ENCODE measurements at regions not wholly inside any gene's neighbourhood (a gene's known extent, or its start where the extent isn't known, plus 50 kb on each side); places are given as distances from the start of the nearest gene placed in this dataset.

GRCh38 chr14:34220378-34220706 lies 241.7 kb downstream of the SPTSSA start:
- Histone ChIP-seq H3K27me3 (ENCODE audit: control insufficient read depth, low read length) (no peaks in the 10 kb centered on the region), H3K9me3 (ENCODE audit: control insufficient read depth, insufficient read depth, low read length) (no peaks in the 10 kb centered on the region), H3F3A (ENCODE audit: control insufficient read depth, insufficient read depth) (no peaks in the 10 kb centered on the region), H3K4me1 (ENCODE audit: control insufficient read depth, low read length) (no peaks in the 10 kb centered on the region), H4K20me1 (ENCODE audit: control insufficient read depth, insufficient read depth, low read depth, low read length) (no peaks in the 10 kb centered on the region), H3K27ac (ENCODE audit: low read depth, low read length) (no peak overlapping the region), H3K4me3 (ENCODE audit: low read length) (no peak overlapping the region), H3K36me3 (ENCODE audit: control insufficient read depth, low read length) (no peaks in the 10 kb centered on the region), H3K9me2 (replicated peaks; ENCODE audit: control insufficient read depth, low read length) (no peaks in the 10 kb centered on the region), H3K79me2 (ENCODE audit: control insufficient read depth, low read length) (no peaks in the 10 kb centered on the region), H3K4me2 (ENCODE audit: low read length) (no peak overlapping the region)
- TF ChIP-seq EZH2phosphoT487 (IDR thresholded peaks at IDR 0.05; ENCODE audit: borderline replicate concordance, low read length) (no peak), CTCF (IDR thresholded peaks at IDR 0.05; ENCODE audit: low read depth, low read length, poor library complexity, severe bottlenecking) (no peak)

GRCh38 chr14:34219661-34220377 lies 242.2 kb downstream of the SPTSSA start:
- TF ChIP-seq CTCF (IDR thresholded peaks at IDR 0.05; ENCODE audit: low read depth, low read length, poor library complexity, severe bottlenecking) (no peak), EZH2phosphoT487 (IDR thresholded peaks at IDR 0.05; ENCODE audit: borderline replicate concordance, low read length) (no peak)
- Histone ChIP-seq H3K36me3 (ENCODE audit: control insufficient read depth, low read length) (no peaks in the 10 kb centered on the region), H3K27ac (ENCODE audit: low read depth, low read length) (no peak overlapping the region), H3K79me2 (ENCODE audit: control insufficient read depth, low read length) (no peaks in the 10 kb centered on the region), H3K27me3 (ENCODE audit: control insufficient read depth, low read length) (no peaks in the 10 kb centered on the region), H3F3A (ENCODE audit: control insufficient read depth, insufficient read depth) (no peaks in the 10 kb centered on the region), H4K20me1 (ENCODE audit: control insufficient read depth, insufficient read depth, low read depth, low read length) (no peaks in the 10 kb centered on the region), H3K9me3 (ENCODE audit: control insufficient read depth, insufficient read depth, low read length) (no peaks in the 10 kb centered on the region), H3K9me2 (replicated peaks; ENCODE audit: control insufficient read depth, low read length) (no peaks in the 10 kb centered on the region), H3K4me1 (ENCODE audit: control insufficient read depth, low read length) (no peaks in the 10 kb centered on the region), H3K4me3 (ENCODE audit: low read length) (no peak overlapping the region), H3K4me2 (ENCODE audit: low read length) (no peak overlapping the region)

- no peak for TF ChIP-seq CTCF (IDR thresholded peaks at IDR 0.05; ENCODE audit: low read depth, low read length, poor library complexity, severe bottlenecking)
- no peak for TF ChIP-seq EZH2phosphoT487 (IDR thresholded peaks at IDR 0.05; ENCODE audit: borderline replicate concordance, low read length)
- Histone ChIP-seq H3K27ac (ENCODE audit: low read depth, low read length) (no peak overlapping the region), H3K79me2 (ENCODE audit: control insufficient read depth, low read length) (no peaks in the 10 kb centered on the region), H3K27me3 (ENCODE audit: control insufficient read depth, low read length) (no peaks in the 10 kb centered on the region), H3K36me3 (ENCODE audit: control insufficient read depth, low read length) (no peaks in the 10 kb centered on the region), H3K4me3 (ENCODE audit: low read length) (no peak overlapping the region), H4K20me1 (ENCODE audit: control insufficient read depth, insufficient read depth, low read depth, low read length) (no peaks in the 10 kb centered on the region), H3K9me3 (ENCODE audit: control insufficient read depth, insufficient read depth, low read length) (no peaks in the 10 kb centered on the region), H3K9me2 (replicated peaks; ENCODE audit: control insufficient read depth, low read length) (no peaks in the 10 kb centered on the region), H3K4me1 (ENCODE audit: control insufficient read depth, low read length) (no peaks in the 10 kb centered on the region), H3K4me2 (ENCODE audit: low read length) (no peak overlapping the region), H3F3A (ENCODE audit: control insufficient read depth, insufficient read depth) (no peaks in the 10 kb centered on the region)
Measured at GRCh38 chr14:34218881-34219280, 243.2 kb downstream of the SPTSSA start.
